ENCODE measurements at regions not wholly inside any gene's neighbourhood (a gene's known extent, or its start where the extent isn't known, plus 50 kb on each side); places are given as distances from the start of the nearest gene placed in this dataset.

DNA sequence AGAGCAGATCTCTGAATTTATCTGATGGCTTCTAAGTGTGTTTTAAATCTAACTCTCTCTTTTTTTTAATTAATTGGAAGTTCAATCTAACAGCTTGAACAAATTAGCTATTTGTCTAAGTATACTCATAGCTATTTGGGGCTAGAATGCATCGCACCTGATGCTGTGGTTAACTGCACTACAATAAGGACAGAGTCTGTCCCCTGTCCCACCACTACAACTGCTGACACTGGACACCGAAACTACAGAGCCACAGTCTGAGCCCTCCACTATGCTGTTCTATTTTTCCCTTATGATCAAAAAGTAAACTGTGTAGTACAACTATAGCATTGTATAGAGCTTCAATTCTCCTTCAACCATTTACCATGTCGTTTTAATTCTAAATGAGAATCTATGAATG lies 89.4 kb upstream of the AHR start:
- no peaks in the 10 kb centered on the region for H3K79me2 ChIP-seq (ENCODE audit: insufficient read depth, low read length)
- no peak overlapping the region for H2AFZ ChIP-seq (ENCODE audit: low read length)
- no peak overlapping the region for H3K27ac ChIP-seq (ENCODE audit: extremely low read length, insufficient read depth, low read length)
- DNase-seq (ENCODE audit: low spot score) (no peak), FAIRE-seq (no peak), ATAC-seq (no peak)
- in situ Hi-C loops (cut with HindIII; ENCODE audit: extremely low pct_ligation_motif_present, low pct_unique_long_range_greater_than_20kb) (no loop called here), intact Hi-C loops (cut with micrococcal nuclease; ENCODE audit: unreplicated experiment) (no loop called here)
- ChIA-PET POLR2A (no interaction called here), CTCF (ENCODE audit: low intra/inter-chr PET ratio, low total read pairs) (no interaction called here)
- H4K20me1 ChIP-seq (ENCODE audit: insufficient read depth, low read length), result no peaks in the 10 kb centered on the region
- 95% methylated on average over 3 of the region's 3 CpGs for WGBS (ENCODE audit: low lambda C conversion rate)
- no peak overlapping the region for H3K4me2 ChIP-seq (ENCODE audit: low read depth, low read length)
- BruUV-seq (replicated peaks), result no TSS peak
- no peak overlapping the region for H3K9ac ChIP-seq (ENCODE audit: insufficient read depth, low read depth, low read length)
- no peaks in the 10 kb centered on the region for H3K27me3 ChIP-seq (ENCODE audit: control insufficient read depth in 1 of 2, insufficient read depth in 2 of 2, low read length in 2 of 2)
- H3K4me1 ChIP-seq (ENCODE audit: insufficient read depth, low read length), result peaks cover 53% of the 10 kb centered on the region
- H3K4me3 ChIP-seq (replicated peaks in 1 of 3; ENCODE audit: insufficient read depth in 1 of 3, low read depth in 2 of 3, low read length in 3 of 3), result no peak overlapping the region
- no peaks in the 10 kb centered on the region for H3K36me3 ChIP-seq (replicated peaks in 1 of 2; ENCODE audit: control insufficient read depth in 1 of 2, insufficient read depth in 2 of 2, low read length in 2 of 2)
- no peaks in the 10 kb centered on the region for H3K9me3 ChIP-seq (ENCODE audit: low read length)
- TF ChIP-seq GLI4 (CRISPR knock-in tag; IDR thresholded peaks at IDR 0.05; ENCODE audit: borderline replicate concordance) (no peak), STAT5B (CRISPR knock-in tag; IDR thresholded peaks at IDR 0.05) (no peak), GABPA (IDR thresholded peaks at IDR 0.05; ENCODE audit: low read depth, low read length) (no peak), GABPA (CRISPR knock-in tag; IDR thresholded peaks at IDR 0.05; ENCODE audit: low read depth) (no peak), ZFY (CRISPR knock-in tag; IDR thresholded peaks at IDR 0.05) (no peak), U2AF1 (optimal IDR thresholded peaks at IDR 0.05; ENCODE audit: low read depth, low read length) (no peak), BORCS8-MEF2B (CRISPR knock-in tag; IDR thresholded peaks at IDR 0.05) (no peak), MEIS1 (CRISPR knock-in tag; IDR thresholded peaks at IDR 0.05; ENCODE audit: borderline replicate concordance) (no peak), ZNF121 (CRISPR knock-in tag; IDR thresholded peaks at IDR 0.05) (no peak), ZNF607 (CRISPR knock-in tag; IDR thresholded peaks at IDR 0.05; ENCODE audit: borderline replicate concordance) (no peak), ARNT2 (CRISPR knock-in tag; IDR thresholded peaks at IDR 0.05; ENCODE audit: low read depth) (no peak)
- TF ChIP-seq, protein P1, sequence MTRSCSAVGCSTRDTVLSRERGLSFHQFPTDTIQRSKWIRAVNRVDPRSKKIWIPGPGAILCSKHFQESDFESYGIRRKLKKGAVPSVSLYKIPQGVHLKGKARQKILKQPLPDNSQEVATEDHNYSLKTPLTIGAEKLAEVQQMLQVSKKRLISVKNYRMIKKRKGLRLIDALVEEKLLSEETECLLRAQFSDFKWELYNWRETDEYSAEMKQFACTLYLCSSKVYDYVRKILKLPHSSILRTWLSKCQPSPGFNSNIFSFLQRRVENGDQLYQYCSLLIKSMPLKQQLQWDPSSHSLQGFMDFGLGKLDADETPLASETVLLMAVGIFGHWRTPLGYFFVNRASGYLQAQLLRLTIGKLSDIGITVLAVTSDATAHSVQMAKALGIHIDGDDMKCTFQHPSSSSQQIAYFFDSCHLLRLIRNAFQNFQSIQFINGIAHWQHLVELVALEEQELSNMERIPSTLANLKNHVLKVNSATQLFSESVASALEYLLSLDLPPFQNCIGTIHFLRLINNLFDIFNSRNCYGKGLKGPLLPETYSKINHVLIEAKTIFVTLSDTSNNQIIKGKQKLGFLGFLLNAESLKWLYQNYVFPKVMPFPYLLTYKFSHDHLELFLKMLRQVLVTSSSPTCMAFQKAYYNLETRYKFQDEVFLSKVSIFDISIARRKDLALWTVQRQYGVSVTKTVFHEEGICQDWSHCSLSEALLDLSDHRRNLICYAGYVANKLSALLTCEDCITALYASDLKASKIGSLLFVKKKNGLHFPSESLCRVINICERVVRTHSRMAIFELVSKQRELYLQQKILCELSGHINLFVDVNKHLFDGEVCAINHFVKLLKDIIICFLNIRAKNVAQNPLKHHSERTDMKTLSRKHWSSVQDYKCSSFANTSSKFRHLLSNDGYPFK (CRISPR knock-in tag; IDR thresholded peaks at IDR 0.05; ENCODE audit: borderline replicate concordance), result no peak
- TF ChIP-seq, protein P2, sequence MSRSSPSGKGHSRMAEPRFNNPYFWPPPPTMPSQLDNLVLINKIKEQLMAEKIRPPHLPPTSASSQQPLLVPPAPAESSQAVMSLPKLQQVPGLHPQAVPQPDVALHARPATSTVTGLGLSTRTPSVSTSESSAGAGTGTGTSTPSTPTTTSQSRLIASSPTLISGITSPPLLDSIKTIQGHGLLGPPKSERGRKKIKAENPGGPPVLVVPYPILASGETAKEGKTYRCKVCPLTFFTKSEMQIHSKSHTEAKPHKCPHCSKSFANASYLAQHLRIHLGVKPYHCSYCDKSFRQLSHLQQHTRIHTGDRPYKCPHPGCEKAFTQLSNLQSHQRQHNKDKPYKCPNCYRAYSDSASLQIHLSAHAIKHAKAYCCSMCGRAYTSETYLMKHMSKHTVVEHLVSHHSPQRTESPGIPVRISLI (CRISPR knock-in tag; IDR thresholded peaks at IDR 0.05; ENCODE audit: borderline replicate concordance), result no peak
- TF ChIP-seq, protein P3, sequence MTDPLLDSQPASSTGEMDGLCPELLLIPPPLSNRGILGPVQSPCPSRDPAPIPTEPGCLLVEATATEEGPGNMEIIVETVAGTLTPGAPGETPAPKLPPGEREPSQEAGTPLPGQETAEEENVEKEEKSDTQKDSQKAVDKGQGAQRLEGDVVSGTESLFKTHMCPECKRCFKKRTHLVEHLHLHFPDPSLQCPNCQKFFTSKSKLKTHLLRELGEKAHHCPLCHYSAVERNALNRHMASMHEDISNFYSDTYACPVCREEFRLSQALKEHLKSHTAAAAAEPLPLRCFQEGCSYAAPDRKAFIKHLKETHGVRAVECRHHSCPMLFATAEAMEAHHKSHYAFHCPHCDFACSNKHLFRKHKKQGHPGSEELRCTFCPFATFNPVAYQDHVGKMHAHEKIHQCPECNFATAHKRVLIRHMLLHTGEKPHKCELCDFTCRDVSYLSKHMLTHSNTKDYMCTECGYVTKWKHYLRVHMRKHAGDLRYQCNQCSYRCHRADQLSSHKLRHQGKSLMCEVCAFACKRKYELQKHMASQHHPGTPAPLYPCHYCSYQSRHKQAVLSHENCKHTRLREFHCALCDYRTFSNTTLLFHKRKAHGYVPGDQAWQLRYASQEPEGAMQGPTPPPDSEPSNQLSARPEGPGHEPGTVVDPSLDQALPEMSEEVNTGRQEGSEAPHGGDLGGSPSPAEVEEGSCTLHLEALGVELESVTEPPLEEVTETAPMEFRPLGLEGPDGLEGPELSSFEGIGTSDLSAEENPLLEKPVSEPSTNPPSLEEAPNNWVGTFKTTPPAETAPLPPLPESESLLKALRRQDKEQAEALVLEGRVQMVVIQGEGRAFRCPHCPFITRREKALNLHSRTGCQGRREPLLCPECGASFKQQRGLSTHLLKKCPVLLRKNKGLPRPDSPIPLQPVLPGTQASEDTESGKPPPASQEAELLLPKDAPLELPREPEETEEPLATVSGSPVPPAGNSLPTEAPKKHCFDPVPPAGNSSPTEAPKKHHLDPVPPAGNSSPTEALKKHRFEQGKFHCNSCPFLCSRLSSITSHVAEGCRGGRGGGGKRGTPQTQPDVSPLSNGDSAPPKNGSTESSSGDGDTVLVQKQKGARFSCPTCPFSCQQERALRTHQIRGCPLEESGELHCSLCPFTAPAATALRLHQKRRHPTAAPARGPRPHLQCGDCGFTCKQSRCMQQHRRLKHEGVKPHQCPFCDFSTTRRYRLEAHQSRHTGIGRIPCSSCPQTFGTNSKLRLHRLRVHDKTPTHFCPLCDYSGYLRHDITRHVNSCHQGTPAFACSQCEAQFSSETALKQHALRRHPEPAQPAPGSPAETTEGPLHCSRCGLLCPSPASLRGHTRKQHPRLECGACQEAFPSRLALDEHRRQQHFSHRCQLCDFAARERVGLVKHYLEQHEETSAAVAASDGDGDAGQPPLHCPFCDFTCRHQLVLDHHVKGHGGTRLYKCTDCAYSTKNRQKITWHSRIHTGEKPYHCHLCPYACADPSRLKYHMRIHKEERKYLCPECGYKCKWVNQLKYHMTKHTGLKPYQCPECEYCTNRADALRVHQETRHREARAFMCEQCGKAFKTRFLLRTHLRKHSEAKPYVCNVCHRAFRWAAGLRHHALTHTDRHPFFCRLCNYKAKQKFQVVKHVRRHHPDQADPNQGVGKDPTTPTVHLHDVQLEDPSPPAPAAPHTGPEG (CRISPR knock-in tag; IDR thresholded peaks at IDR 0.05), result no peak
- TF ChIP-seq, protein P4, sequence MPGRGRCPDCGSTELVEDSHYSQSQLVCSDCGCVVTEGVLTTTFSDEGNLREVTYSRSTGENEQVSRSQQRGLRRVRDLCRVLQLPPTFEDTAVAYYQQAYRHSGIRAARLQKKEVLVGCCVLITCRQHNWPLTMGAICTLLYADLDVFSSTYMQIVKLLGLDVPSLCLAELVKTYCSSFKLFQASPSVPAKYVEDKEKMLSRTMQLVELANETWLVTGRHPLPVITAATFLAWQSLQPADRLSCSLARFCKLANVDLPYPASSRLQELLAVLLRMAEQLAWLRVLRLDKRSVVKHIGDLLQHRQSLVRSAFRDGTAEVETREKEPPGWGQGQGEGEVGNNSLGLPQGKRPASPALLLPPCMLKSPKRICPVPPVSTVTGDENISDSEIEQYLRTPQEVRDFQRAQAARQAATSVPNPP (CRISPR knock-in tag; IDR thresholded peaks at IDR 0.05), result no peak

Data from HepG2 (cell line).